ENCODE measurements at regions not wholly inside any gene's neighbourhood (a gene's known extent, or its start where the extent isn't known, plus 50 kb on each side); places are given as distances from the start of the nearest gene placed in this dataset.

GRCh38 chr2:226600184-226600583 lies 199.4 kb downstream of the IRS1 start:
- no peaks in the 10 kb centered on the region for H3K9me3 ChIP-seq
- TF ChIP-seq, protein P1, sequence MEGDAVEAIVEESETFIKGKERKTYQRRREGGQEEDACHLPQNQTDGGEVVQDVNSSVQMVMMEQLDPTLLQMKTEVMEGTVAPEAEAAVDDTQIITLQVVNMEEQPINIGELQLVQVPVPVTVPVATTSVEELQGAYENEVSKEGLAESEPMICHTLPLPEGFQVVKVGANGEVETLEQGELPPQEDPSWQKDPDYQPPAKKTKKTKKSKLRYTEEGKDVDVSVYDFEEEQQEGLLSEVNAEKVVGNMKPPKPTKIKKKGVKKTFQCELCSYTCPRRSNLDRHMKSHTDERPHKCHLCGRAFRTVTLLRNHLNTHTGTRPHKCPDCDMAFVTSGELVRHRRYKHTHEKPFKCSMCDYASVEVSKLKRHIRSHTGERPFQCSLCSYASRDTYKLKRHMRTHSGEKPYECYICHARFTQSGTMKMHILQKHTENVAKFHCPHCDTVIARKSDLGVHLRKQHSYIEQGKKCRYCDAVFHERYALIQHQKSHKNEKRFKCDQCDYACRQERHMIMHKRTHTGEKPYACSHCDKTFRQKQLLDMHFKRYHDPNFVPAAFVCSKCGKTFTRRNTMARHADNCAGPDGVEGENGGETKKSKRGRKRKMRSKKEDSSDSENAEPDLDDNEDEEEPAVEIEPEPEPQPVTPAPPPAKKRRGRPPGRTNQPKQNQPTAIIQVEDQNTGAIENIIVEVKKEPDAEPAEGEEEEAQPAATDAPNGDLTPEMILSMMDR (IDR thresholded peaks at IDR 0.05): no peak
- intact Hi-C loops (cut with DNase I; ENCODE audit: low total_unique reads): no loop called here
- no peaks in the 10 kb centered on the region for H3K27me3 ChIP-seq
- no peak overlapping the region for H3K4me3 ChIP-seq
- H3K36me3 ChIP-seq: no peaks in the 10 kb centered on the region
- H3K27ac ChIP-seq: no peak overlapping the region
- no peaks in the 10 kb centered on the region for H3K4me1 ChIP-seq
- DNase-seq: no peak

- TF ChIP-seq, protein P1 (IDR thresholded peaks at IDR 0.05): no peak
- Histone ChIP-seq H3K4me1 (peaks cover 0 to 4% (median 0%) of the 10 kb centered on the region in 4 donors), H3K9me3 (peaks cover 0 to 12% (median 3%) of the 10 kb centered on the region in 3 donors), H3K27ac (no peak overlapping the region), H3K4me3 (no peak overlapping the region), H3K36me3 (no peaks in the 10 kb centered on the region), H3K27me3 (no peaks in the 10 kb centered on the region)
- intact Hi-C loops (cut with DNase I; ENCODE audit: low total_unique reads): no loop called here
- DNase-seq: no peak
These were observed 210.6 kb downstream of the IRS1 start for GRCh38 chr2:226589043-226589442.

DNA sequence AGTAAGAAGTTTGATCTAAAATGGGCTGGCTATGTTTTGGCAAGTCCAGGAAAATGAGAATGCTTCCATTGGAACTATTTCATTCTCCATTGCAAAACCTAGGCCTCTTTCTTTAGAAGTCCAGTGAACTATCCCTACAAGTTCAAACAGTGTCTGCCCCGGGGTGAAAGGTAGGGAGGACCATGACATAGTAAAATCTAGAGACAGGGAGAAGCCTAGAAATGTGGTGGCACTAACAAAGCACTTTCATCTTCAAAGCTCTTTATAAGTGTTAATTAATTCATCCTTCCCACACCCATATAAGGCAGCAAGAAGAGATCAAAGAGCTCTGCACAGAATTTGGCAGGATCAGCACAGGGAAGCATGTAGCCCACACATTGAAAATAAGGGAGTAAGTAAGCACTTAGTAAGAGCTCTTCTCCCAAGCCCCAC lies 214.5 kb downstream of the IRS1 start:
- DNase-seq: no peak
- H3K36me3 ChIP-seq: no peaks in the 10 kb centered on the region
- H3K9me3 ChIP-seq: peaks cover 0 to 12% (median 3%) of the 10 kb centered on the region in 3 donors
- H3K27ac ChIP-seq: no peak overlapping the region
- TF ChIP-seq, protein P1 (IDR thresholded peaks at IDR 0.05): no peak
- H3K4me1 ChIP-seq: peaks cover 0 to 17% (median 0%) of the 10 kb centered on the region in 4 donors
- no peaks in the 10 kb centered on the region for H3K27me3 ChIP-seq
- no peak overlapping the region for H3K4me3 ChIP-seq
- intact Hi-C loops (cut with DNase I; ENCODE audit: low total_unique reads): no loop called here

DNA sequence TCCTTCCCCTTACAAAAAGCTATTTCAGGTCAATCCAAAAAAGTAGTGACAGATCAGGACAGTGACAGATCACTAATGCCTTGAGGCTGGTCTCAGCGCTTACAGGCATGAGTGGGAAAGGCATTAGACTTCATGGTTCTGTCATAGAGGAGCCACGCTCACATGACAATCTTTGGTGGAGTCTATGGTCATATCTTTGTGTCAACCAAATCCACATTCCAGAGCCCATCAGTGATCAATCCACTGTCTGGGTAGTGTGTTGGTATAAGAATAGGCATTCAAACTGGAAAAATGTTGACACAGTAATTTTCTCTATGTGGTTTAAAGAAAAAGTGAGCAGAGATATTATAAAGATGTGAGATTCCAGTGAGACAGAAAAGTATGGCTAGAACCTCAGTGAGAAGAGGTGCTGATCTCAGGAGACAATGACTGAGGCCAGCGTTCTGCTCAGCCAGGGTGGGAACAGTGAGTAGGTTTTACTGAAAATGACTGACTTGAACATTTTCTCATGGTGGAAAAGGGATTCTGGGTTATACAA lies 215.0 kb downstream of the IRS1 start:
- H3K4me3 ChIP-seq: no peak overlapping the region
- DNase-seq: no peak
- peaks cover 0 to 17% (median 0%) of the 10 kb centered on the region in 4 donors for H3K4me1 ChIP-seq
- H3K9me3 ChIP-seq: peaks cover 0 to 12% (median 3%) of the 10 kb centered on the region in 3 donors
- H3K27me3 ChIP-seq: no peaks in the 10 kb centered on the region
- intact Hi-C loops (cut with DNase I; ENCODE audit: low total_unique reads): no loop called here
- no peak overlapping the region for H3K27ac ChIP-seq
- TF ChIP-seq, protein P1 (IDR thresholded peaks at IDR 0.05): no peak
- H3K36me3 ChIP-seq: no peaks in the 10 kb centered on the region

- no peak for DNase-seq
- TF ChIP-seq, protein P1 (IDR thresholded peaks at IDR 0.05): no peak
- H3K27me3 ChIP-seq: no peaks in the 10 kb centered on the region
- no peak overlapping the region for H3K4me3 ChIP-seq
- intact Hi-C loops (cut with DNase I; ENCODE audit: low total_unique reads): no loop called here
- H3K4me1 ChIP-seq: peaks cover 0 to 17% (median 0%) of the 10 kb centered on the region in 4 donors
- H3K36me3 ChIP-seq: no peaks in the 10 kb centered on the region
- H3K9me3 ChIP-seq: peaks cover 0 to 6% (median 0%) of the 10 kb centered on the region in 3 donors
- H3K27ac ChIP-seq: no peak overlapping the region
These were observed 215.9 kb downstream of the IRS1 start for GRCh38 chr2:226583715-226584114.

DNA sequence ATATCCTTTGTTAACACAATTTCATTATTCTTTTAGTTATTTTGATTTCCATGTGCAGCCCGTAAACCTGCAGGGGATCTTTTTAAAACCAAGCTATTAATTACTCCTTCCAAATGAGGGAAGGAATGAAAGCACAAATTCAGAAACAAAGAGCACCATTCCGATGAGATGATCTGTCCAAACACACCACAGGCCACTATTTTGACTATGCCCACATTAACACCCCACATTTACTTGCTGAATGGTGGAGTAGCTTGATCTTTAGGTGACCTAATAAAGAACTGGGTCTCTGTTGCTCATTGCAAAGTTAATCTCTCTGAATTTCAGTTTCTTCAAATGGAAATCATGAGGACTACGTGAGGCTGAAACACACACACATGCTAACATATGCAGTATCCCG lies 218.0 kb downstream of the IRS1 start:
- Histone ChIP-seq H3K4me3 (no peak overlapping the region), H3K27me3 (no peaks in the 10 kb centered on the region), H3K9me3 (no peaks in the 10 kb centered on the region), H3K36me3 (no peaks in the 10 kb centered on the region), H3K27ac (no peak overlapping the region), H3K4me1 (peaks cover 0 to 17% (median 0%) of the 10 kb centered on the region in 4 donors)
- TF ChIP-seq, protein P1 (IDR thresholded peaks at IDR 0.05): no peak
- intact Hi-C loops (cut with DNase I; ENCODE audit: low total_unique reads): no loop called here
- DNase-seq: no peak
